Tibial nerve (tissue), 4 donors: ENCODE measurements at regions not wholly inside any gene's neighbourhood (a gene's known extent, or its start where the extent isn't known, plus 50 kb on each side); places are given as distances from the start of the nearest gene placed in this dataset.

Source experiments
- CTCF ChIP-seq, 5 experiments: fragments of 200-600 bp in 3 of 5; fragments of 450-650 bp in 2 of 5; sonication (generic) in 3 of 5; IDR thresholded peaks; one replicate each; pipeline ENCODE4 v1.5.1; 2016 to 2019; ENCODE audit warnings: antibody characterized with exemption in 5 of 5, mild to moderate bottlenecking in 3 of 5, moderate library complexity in 2 of 5
- EP300 ChIP-seq, 2 donors: sonication (generic); formaldehyde crosslinking; IDR thresholded peaks; one replicate each; pipeline ENCODE4 v1.6.1; 2017; ENCODE audit warnings: antibody characterized with exemption in 2 of 2, mild to moderate bottlenecking in 1 of 2
- POLR2A ChIP-seq, 2 donors: fragments of 450-650 bp; IDR thresholded peaks; one replicate each; pipeline ENCODE4 v1.6.1; 2017; ENCODE audit warnings: antibody characterized with exemption in 2 of 2, mild to moderate bottlenecking in 2 of 2, moderate library complexity in 2 of 2

- TF ChIP-seq CTCF (IDR thresholded peaks at IDR 0.05) (no peak), EP300 (IDR thresholded peaks at IDR 0.05) (no peak), POLR2A (IDR thresholded peaks at IDR 0.05) (no peak)
Observed at GRCh38 chr12:28879379-28879778, 269.7 kb upstream of the FAR2 start.
